WTC11 (cell line): ENCODE measurements at regions not wholly inside any gene's neighbourhood (a gene's known extent, or its start where the extent isn't known, plus 50 kb on each side); places are given as distances from the start of the nearest gene placed in this dataset.

ENCODE experiments used
- ATAC-seq: fragments of 200-7000 bp; cut with Tn5 transposase; 2 replicates; pipeline ENCODE4 v1.10.0; 2021; ENCODE audit warnings: mild to moderate bottlenecking, moderate library complexity
- CTCF ChIA-PET: fragments of 300-600 bp; sonication (Branson Sonifier 250); formaldehyde crosslinking; loops from one replicate; lab custom pipeline; 2021; ENCODE audit warnings: antibody characterized with exemption; lab: Charles Lee
- POLR2A ChIA-PET: fragments of 350-600 bp; sonication (Branson Sonifier 250); formaldehyde crosslinking; loops from one replicate; lab custom pipeline; 2021; ENCODE audit warnings: antibody characterized with exemption; lab: Charles Lee
- DNase-seq: peaks from one replicate; pipeline ENCODE4 v3.0.0; 2021; ENCODE audit warnings: low spot score
- H3K27ac Mint-ChIP-seq: 2 replicates; pipeline ENCODE4 v1.8.0; 2021; ENCODE audit warnings: mixed read lengths
- H3K27me3 Mint-ChIP-seq: 2 replicates; pipeline ENCODE4 v1.8.0; 2021; ENCODE audit warnings: low read depth, mild to moderate bottlenecking, moderate library complexity, mixed read lengths
- H3K36me3 Mint-ChIP-seq: 2 replicates; pipeline ENCODE4 v1.8.0; 2021; ENCODE audit warnings: mixed read lengths
- H3K4me1 Mint-ChIP-seq: 2 replicates; pipeline ENCODE4 v1.8.0; 2022; ENCODE audit warnings: mixed read lengths
- H3K4me3 Mint-ChIP-seq: 2 replicates; pipeline ENCODE4 v1.8.0; 2021; ENCODE audit warnings: mild to moderate bottlenecking, moderate library complexity, mixed read lengths
- H3K9me3 Mint-ChIP-seq: 2 replicates; pipeline ENCODE4 v1.8.0; 2021; ENCODE audit warnings: mixed read lengths
- CBFB ChIP-seq: sonication (generic); formaldehyde crosslinking; IDR thresholded peaks from 2 replicates; pipeline ENCODE4 v1.8.1; 2022; ENCODE audit warnings: mild to moderate bottlenecking, low read depth, missing genetic modification reagents
- GABPB1 ChIP-seq: sonication (generic); formaldehyde crosslinking; IDR thresholded peaks from 2 replicates; pipeline ENCODE4 v1.8.1; 2023; ENCODE audit warnings: mild to moderate bottlenecking, missing genetic modification reagents
- GRHL2 ChIP-seq: fragments of 250-450 bp; sonication (Bioruptor Pico); IDR thresholded peaks from 2 replicates; pipeline ENCODE4 v1.8.0; 2022; ENCODE audit warnings: mild to moderate bottlenecking, moderate library complexity; ENCODE audit not compliant: insufficient replicate concordance, severe bottlenecking
- MLX ChIP-seq: sonication (generic); formaldehyde crosslinking; IDR thresholded peaks from 2 replicates; pipeline ENCODE4 v1.8.1; 2023; ENCODE audit warnings: mild to moderate bottlenecking, missing genetic modification reagents, moderate library complexity
- NFYB ChIP-seq: sonication (generic); formaldehyde crosslinking; conservative IDR thresholded peaks from 2 replicates; pipeline ENCODE4 v1.8.0; 2022; ENCODE audit warnings: low read depth, missing genetic modification reagents
- SMAD4 ChIP-seq: sonication (generic); formaldehyde crosslinking; IDR thresholded peaks from 2 replicates; pipeline ENCODE4 v1.8.0; 2022; ENCODE audit warnings: mild to moderate bottlenecking, missing genetic modification reagents
- USF1 ChIP-seq: sonication (generic); formaldehyde crosslinking; IDR thresholded peaks from 2 replicates; pipeline ENCODE4 v1.8.0; 2022; ENCODE audit warnings: mild to moderate bottlenecking, missing genetic modification reagents
- ZBTB43 ChIP-seq: sonication (generic); formaldehyde crosslinking; IDR thresholded peaks from 2 replicates; pipeline ENCODE4 v1.8.1; 2023; ENCODE audit warnings: mild to moderate bottlenecking, missing genetic modification reagents
- ZMAT4 ChIP-seq: fragments of 250-450 bp; sonication (Bioruptor Pico); IDR thresholded peaks from 2 replicates; pipeline ENCODE4 v1.9.0; 2021; ENCODE audit warnings: mild to moderate bottlenecking
- ZNF263 ChIP-seq: sonication (generic); formaldehyde crosslinking; IDR thresholded peaks from 2 replicates; pipeline ENCODE4 v1.8.1; 2022; ENCODE audit warnings: low read depth, mild to moderate bottlenecking, moderate library complexity, missing genetic modification reagents
- ZNF317 ChIP-seq: sonication (generic); formaldehyde crosslinking; IDR thresholded peaks from 2 replicates; pipeline ENCODE4 v1.8.1; 2023; ENCODE audit warnings: low read depth, mild to moderate bottlenecking, moderate library complexity, missing genetic modification reagents, borderline replicate concordance
- ZNF416 ChIP-seq: fragments of 250-450 bp; sonication (Bioruptor Pico); IDR thresholded peaks from 2 replicates; pipeline ENCODE4 v1.9.0; 2021; ENCODE audit warnings: mild to moderate bottlenecking, inconsistent platforms
- TF ChIP-seq, protein P1 (sequence below): sonication (generic); formaldehyde crosslinking; conservative IDR thresholded peaks from 2 replicates; pipeline ENCODE4 v1.8.1; 2022; ENCODE audit warnings: mild to moderate bottlenecking, missing genetic modification reagents
- TF ChIP-seq, protein P2 (sequence below): sonication (generic); formaldehyde crosslinking; IDR thresholded peaks from 2 replicates; pipeline ENCODE4 v1.8.0; 2022; ENCODE audit warnings: mild to moderate bottlenecking, missing genetic modification reagents
- TF ChIP-seq, protein P3 (sequence below): sonication (generic); formaldehyde crosslinking; IDR thresholded peaks from 2 replicates; pipeline ENCODE4 v1.8.1; 2023; ENCODE audit warnings: mild to moderate bottlenecking, moderate library complexity, missing genetic modification reagents
- TF ChIP-seq, protein P4 (sequence below): sonication (generic); formaldehyde crosslinking; IDR thresholded peaks from 2 replicates; pipeline ENCODE4 v1.8.0; 2023; ENCODE audit warnings: missing genetic modification reagents

DNA sequence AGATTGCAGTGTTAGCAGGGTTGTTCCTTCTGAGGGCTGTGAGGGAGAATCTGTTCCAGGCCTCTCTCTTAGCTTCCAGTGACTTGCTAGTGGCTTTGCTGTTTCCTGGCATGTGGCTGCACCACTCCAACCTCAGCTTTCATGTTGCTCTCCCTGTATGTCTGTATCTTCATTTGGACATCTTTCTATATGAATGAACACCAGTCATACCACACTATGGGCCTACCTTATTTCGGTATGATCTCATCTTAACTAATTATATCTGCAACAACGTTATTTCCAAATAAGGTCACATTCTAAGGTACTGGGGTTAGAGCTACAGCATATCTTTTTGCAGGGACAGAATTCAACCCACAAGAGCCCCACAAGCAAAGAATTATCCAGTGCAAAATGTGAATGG, 356.7 kb upstream of the UMPS start (continued):
- TF ChIP-seq, protein P1, sequence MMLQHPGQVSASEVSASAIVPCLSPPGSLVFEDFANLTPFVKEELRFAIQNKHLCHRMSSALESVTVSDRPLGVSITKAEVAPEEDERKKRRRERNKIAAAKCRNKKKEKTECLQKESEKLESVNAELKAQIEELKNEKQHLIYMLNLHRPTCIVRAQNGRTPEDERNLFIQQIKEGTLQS (CRISPR knock-in tag): no peak
- TF ChIP-seq MLX (no peak), SMAD4 (CRISPR knock-in tag) (no peak)

DNA sequence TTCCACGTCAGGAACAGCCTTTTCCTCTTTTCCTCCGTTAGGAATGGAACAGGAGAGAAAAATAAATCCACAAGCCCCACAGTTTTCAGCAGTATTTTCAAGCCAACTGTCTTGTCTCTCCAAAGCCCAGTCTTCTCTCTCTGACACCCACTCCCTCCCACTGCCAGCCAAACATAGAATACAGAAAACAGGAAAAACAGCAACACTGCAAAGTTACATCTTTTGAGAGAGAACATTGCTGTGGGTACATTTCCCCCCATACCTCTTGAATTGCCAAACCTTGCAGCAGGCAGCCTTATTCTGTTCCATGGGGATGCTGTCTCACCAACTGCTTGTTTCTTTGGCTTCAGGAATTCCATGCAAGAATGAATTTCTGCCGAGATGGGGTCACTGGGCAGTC, 355.7 kb upstream of the UMPS start:
- no peaks in the 10 kb centered on the region; the same call in 1 of the 2 replicates for H3K27me3 Mint-ChIP-seq
- no peak for DNase-seq
- peaks cover 24% of the 10 kb centered on the region for H3K4me1 Mint-ChIP-seq
- H3K4me3 Mint-ChIP-seq: no peak overlapping the region
- no peak overlapping the region for H3K27ac Mint-ChIP-seq
- peaks cover 11% of the 10 kb centered on the region for H3K36me3 Mint-ChIP-seq
- no peak for ATAC-seq
- peaks cover 26% of the 10 kb centered on the region for H3K9me3 Mint-ChIP-seq
- ChIA-PET CTCF (interaction anchor here (0.7 kb wide), 1 partner anchor 23 kb away, joined by 3 read pairs; no protein-coding TSS in a partner anchor), POLR2A (no interaction called here)
- no peak for TF ChIP-seq USF1 (CRISPR knock-in tag)
- TF ChIP-seq, protein P2, sequence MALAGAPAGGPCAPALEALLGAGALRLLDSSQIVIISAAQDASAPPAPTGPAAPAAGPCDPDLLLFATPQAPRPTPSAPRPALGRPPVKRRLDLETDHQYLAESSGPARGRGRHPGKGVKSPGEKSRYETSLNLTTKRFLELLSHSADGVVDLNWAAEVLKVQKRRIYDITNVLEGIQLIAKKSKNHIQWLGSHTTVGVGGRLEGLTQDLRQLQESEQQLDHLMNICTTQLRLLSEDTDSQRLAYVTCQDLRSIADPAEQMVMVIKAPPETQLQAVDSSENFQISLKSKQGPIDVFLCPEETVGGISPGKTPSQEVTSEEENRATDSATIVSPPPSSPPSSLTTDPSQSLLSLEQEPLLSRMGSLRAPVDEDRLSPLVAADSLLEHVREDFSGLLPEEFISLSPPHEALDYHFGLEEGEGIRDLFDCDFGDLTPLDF: no peak
- no peak for TF ChIP-seq ZBTB43 (CRISPR knock-in tag)
- no peak for TF ChIP-seq NFYB (CRISPR knock-in tag)
- TF ChIP-seq ZMAT4 (CRISPR knock-in tag): no peak

DNA sequence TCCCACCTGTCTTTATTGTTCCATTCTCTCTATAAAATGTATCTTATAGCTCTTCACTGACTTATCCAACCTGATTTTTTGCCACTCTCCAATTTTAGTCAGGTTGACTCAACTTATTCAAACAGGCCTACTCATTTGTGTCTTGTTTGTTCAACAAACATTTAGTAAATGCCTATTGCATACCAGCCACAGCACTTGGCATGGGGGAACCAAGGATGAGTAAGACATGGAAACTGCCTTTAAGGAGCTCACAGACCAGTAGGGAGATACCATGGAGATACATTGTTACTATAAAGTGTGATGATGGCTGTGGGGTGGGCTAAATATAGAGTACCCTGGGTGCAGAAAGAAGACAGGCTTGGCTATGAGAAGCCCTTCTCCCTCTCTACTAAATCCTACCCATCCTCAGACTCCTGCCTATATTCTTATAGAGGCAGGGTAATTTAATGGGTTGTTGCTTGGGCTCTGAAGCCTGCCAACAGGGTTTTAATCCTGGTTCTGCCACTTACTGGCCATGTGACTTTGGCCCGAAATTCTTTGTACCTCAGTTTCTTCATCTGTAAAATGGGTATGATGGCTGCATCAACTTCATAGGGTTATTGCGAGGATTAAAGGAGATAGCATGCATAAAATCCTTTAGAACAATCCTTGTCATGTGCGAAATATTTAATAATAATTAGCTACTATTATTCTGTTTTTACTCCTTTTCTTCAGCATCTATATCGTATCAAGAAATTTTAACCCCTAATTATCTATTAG, 348.5 kb upstream of the UMPS start:
- no peak for DNase-seq
- POLR2A ChIA-PET: no interaction called here
- no peak overlapping the region for H3K4me3 Mint-ChIP-seq
- CTCF ChIA-PET: interaction anchor here (0.8 kb wide), 1 partner anchor 87 kb away, joined by 3 read pairs; no protein-coding TSS in a partner anchor
- ATAC-seq: no peak
- H3K4me1 Mint-ChIP-seq: peaks cover 27% of the 10 kb centered on the region
- TF ChIP-seq GABPB1 (CRISPR knock-in tag): no peak
- no peak for TF ChIP-seq CBFB (CRISPR knock-in tag)
- TF ChIP-seq ZNF317 (CRISPR knock-in tag): no peak
- TF ChIP-seq ZNF416 (CRISPR knock-in tag): no peak
- no peak for TF ChIP-seq USF1 (CRISPR knock-in tag)
- TF ChIP-seq, protein P3, sequence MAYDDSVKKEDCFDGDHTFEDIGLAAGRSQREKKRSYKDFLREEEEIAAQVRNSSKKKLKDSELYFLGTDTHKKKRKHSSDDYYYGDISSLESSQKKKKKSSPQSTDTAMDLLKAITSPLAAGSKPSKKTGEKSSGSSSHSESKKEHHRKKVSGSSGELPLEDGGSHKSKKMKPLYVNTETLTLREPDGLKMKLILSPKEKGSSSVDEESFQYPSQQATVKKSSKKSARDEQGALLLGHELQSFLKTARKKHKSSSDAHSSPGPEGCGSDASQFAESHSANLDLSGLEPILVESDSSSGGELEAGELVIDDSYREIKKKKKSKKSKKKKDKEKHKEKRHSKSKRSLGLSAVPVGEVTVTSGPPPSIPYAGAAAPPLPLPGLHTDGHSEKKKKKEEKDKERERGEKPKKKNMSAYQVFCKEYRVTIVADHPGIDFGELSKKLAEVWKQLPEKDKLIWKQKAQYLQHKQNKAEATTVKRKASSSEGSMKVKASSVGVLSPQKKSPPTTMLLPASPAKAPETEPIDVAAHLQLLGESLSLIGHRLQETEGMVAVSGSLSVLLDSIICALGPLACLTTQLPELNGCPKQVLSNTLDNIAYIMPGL (CRISPR knock-in tag): no peak
- TF ChIP-seq GRHL2 (CRISPR knock-in tag): no peak
- no peak for TF ChIP-seq ZNF263 (CRISPR knock-in tag)
- TF ChIP-seq, protein P4, sequence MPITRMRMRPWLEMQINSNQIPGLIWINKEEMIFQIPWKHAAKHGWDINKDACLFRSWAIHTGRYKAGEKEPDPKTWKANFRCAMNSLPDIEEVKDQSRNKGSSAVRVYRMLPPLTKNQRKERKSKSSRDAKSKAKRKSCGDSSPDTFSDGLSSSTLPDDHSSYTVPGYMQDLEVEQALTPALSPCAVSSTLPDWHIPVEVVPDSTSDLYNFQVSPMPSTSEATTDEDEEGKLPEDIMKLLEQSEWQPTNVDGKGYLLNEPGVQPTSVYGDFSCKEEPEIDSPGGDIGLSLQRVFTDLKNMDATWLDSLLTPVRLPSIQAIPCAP (CRISPR knock-in tag): no peak
- H3K27ac Mint-ChIP-seq: no peak overlapping the region
- no peaks in the 10 kb centered on the region for H3K36me3 Mint-ChIP-seq
- H3K9me3 Mint-ChIP-seq: peaks cover 10% of the 10 kb centered on the region
- H3K27me3 Mint-ChIP-seq: no peaks in the 10 kb centered on the region
